Breast epithelium (tissue), 4 donors: ENCODE measurements at regions not wholly inside any gene's neighbourhood (a gene's known extent, or its start where the extent isn't known, plus 50 kb on each side); places are given as distances from the start of the nearest gene placed in this dataset.
"Not testable (repeated sequence)": the region's sequence is repeated elsewhere in the genome, so short reads cannot be mapped to it uniquely, and the experiment has no call there.

ENCODE experiments used
- DNase-seq, 2 donors: peaks; one replicate each; pipeline ENCODE4 v3.0.0-alpha.2; 2019; ENCODE audit warnings: low spot score in 2 of 2
- H3K27ac ChIP-seq, 2 donors: fragments of 200-600 bp; sonication (generic) in 1 of 2; one replicate each; pipeline ENCODE4 v1.5.1; 2016 to 2019; ENCODE audit warnings: mild to moderate bottlenecking in 1 of 2
- H3K27me3 ChIP-seq, 2 donors: fragments of 200-600 bp; sonication (generic) in 1 of 2; one replicate each; pipeline versions ENCODE4 v1.5.1 to v1.6.0; 2017 to 2019; ENCODE audit warnings: control low read depth in 1 of 2, mild to moderate bottlenecking in 1 of 2
- H3K36me3 ChIP-seq: fragments of 200-600 bp; one replicate; pipeline ENCODE4 v1.5.1; 2019
- H3K4me1 ChIP-seq, 2 donors: fragments of 200-600 bp; sonication (generic); one replicate each; pipeline ENCODE4 v1.5.1; 2016 to 2019; ENCODE audit warnings: control low read depth in 1 of 2
- H3K4me3 ChIP-seq, 3 donors: fragments of 200-600 bp; sonication (generic); 1 replicate in 2 of 3; 2 replicates in 1 of 3; pipeline ENCODE4 v1.5.1; 2016 to 2019; ENCODE audit warnings: mild to moderate bottlenecking in 3 of 3, moderate library complexity in 2 of 3
- H3K9me3 ChIP-seq, 2 donors: fragments of 200-600 bp; sonication (generic) in 1 of 2; one replicate each; pipeline ENCODE4 v1.5.1; 2016 to 2019; ENCODE audit warnings: control low read depth in 1 of 2
- CTCF ChIP-seq, 3 donors: fragments of 450-650 bp; IDR thresholded peaks; one replicate each; pipeline ENCODE4 v1.5.1; 2016 to 2017; ENCODE audit warnings: antibody characterized with exemption in 3 of 3, mild to moderate bottlenecking in 3 of 3, moderate library complexity in 3 of 3
- POLR2A ChIP-seq: fragments of 450-650 bp; IDR thresholded peaks from one replicate; pipeline ENCODE4 v1.6.1; 2016; ENCODE audit warnings: antibody characterized with exemption, mild to moderate bottlenecking, moderate library complexity
- POLR2AphosphoS5 ChIP-seq, 3 donors: sonication (generic); formaldehyde crosslinking; IDR thresholded peaks; one replicate each; pipeline ENCODE4 v1.6.1; 2017; ENCODE audit warnings: antibody characterized with exemption in 3 of 3
- intact Hi-C: fragments of 100-400 bp; cut with DNase I; formaldehyde crosslinking; loops from one replicate; pipeline ENCODE4 v1.15.1; 2023; ENCODE audit warnings: low total_unique reads

DNA sequence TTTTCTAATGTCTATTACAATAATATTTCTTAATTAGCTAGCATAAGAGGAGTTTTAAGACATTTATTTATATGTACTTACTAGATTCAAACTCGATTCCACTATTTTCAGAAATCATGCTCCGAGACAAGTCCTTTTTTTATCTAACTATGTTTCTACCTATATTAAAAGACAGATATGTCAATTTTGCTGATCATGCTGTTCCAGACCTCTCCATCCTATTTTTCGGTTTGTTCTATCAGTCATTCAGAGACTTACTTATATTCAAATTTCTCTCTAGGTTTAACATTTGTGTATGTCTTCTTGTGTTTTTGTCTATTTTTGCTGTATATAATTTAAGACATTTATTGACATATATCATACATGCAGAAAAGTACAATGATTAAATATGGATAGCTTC lies 635.5 kb downstream of the ZNF716 start:
- H3K27me3 ChIP-seq, H3K36me3 ChIP-seq, intact Hi-C loops, DNase-seq, H3K27ac ChIP-seq, H3K4me1 ChIP-seq, H3K4me3 ChIP-seq: not testable (repeated sequence)
- H3K9me3 ChIP-seq = peaks cover 25 to 28% of the 10 kb centered on the region in 2 donors

- DNase-seq = no peak
- Histone ChIP-seq H3K9me3 (peaks cover 25 to 28% of the 10 kb centered on the region in 2 donors), H3K4me1 (no peaks in the 10 kb centered on the region), H3K4me3 (no peak overlapping the region), H3K36me3 (no peaks in the 10 kb centered on the region), H3K27me3 (no peaks in the 10 kb centered on the region), H3K27ac (no peak overlapping the region)
- TF ChIP-seq POLR2A (no peak), CTCF (IDR thresholded peaks at IDR 0.05) (no peak), POLR2AphosphoS5 (IDR thresholded peaks at IDR 0.05) (no peak)
- intact Hi-C loops = no loop called here
Observed at GRCh38 chr7:58086461-58086860, 636.5 kb downstream of the ZNF716 start.

DNA sequence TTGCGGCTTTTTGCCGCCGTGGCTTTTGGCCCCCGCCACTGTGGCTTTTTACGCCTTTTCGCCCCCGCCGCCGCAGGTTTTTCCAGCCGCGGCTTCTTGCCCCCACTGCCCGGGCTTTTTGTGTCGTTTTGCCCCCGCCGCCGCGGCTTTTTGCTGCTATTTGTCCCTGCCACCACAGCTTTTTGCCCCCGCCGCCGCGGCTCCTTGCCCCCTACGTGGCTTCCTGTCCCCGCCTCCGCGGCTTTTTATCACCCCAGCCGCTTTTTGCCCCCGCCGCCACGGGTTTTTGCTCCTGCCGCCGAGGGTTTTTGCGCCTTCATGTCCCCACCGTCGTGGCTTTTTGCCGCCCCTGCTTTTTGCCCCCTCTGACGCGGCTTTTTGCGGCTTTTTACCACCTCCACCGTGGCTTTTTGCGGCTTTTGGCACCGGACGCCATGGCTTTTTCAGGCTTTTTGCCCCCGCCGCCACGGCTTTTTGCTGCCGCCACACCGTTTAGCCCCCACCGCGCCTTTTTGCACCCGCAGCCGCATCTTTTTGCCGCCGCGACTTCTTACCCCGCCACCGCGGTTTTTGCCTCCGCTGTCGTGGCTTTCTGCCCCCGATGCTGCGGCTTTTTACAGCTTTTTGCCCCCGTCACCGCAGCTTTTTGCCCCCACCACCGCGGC lies 637.0 kb downstream of the ZNF716 start:
- peaks cover 27 to 28% of the 10 kb centered on the region in 2 donors for H3K9me3 ChIP-seq
- DNase-seq = no peak
- intact Hi-C loops = no loop called here
- H3K4me1 ChIP-seq = no peaks in the 10 kb centered on the region
- no peaks in the 10 kb centered on the region for H3K36me3 ChIP-seq
- no peak overlapping the region for H3K27ac ChIP-seq
- no peak overlapping the region for H3K4me3 ChIP-seq
- no peak for TF ChIP-seq CTCF (IDR thresholded peaks at IDR 0.05)
- no peak for TF ChIP-seq POLR2A
- TF ChIP-seq POLR2AphosphoS5 (IDR thresholded peaks at IDR 0.05) = no peak
- H3K27me3 ChIP-seq = no peaks in the 10 kb centered on the region

- H3K9me3 ChIP-seq = peaks cover 28 to 33% of the 10 kb centered on the region in 2 donors
- no peaks in the 10 kb centered on the region for H3K4me1 ChIP-seq
- H3K27me3 ChIP-seq = no peaks in the 10 kb centered on the region
- TF ChIP-seq POLR2A (no peak), CTCF (IDR thresholded peaks at IDR 0.05) (no peak), POLR2AphosphoS5 (IDR thresholded peaks at IDR 0.05) (no peak)
- intact Hi-C loops = no loop called here
- no peak overlapping the region for H3K4me3 ChIP-seq
- no peaks in the 10 kb centered on the region for H3K36me3 ChIP-seq
- H3K27ac ChIP-seq = no peak overlapping the region
- DNase-seq = peak in 1 of 2 donors; percentile 49
Observed at GRCh38 chr7:58087536-58088190, 637.7 kb downstream of the ZNF716 start.

GRCh38 chr7:58088191-58088560 lies 638.2 kb downstream of the ZNF716 start:
- intact Hi-C loops, H3K4me3 ChIP-seq, H3K27ac ChIP-seq, DNase-seq, H3K27me3 ChIP-seq, H3K36me3 ChIP-seq, H3K4me1 ChIP-seq: not testable (repeated sequence)
- peaks cover 28 to 36% of the 10 kb centered on the region in 2 donors for H3K9me3 ChIP-seq

DNA sequence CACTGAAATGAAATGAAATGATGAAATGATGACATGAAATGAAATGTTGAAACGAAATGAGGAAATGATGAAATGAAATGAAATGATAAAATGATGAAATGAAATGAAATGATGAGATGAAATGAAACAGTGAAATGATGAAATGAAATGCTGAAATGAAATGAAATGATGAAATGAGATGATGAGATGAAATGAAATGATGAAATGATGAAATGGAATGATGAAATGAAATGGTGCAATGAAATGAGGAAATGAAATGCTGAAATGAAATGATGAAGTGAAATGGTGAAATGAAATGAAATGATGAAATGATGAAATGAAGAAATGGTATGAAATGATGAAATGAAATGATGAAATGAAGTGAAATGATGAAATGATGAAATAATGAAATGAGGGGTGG lies 641.1 kb downstream of the ZNF716 start:
- H3K4me1 ChIP-seq, H3K27me3 ChIP-seq, H3K36me3 ChIP-seq, H3K27ac ChIP-seq, DNase-seq, H3K4me3 ChIP-seq, intact Hi-C loops: not testable (repeated sequence)
- H3K9me3 ChIP-seq = peaks cover 28 to 35% of the 10 kb centered on the region in 2 donors
